Glutamatergic neuron (in vitro differentiated cells): ENCODE measurements at regions not wholly inside any gene's neighbourhood (a gene's known extent, or its start where the extent isn't known, plus 50 kb on each side); places are given as distances from the start of the nearest gene placed in this dataset.
"Not testable (repeated sequence)": the region's sequence is repeated elsewhere in the genome, so short reads cannot be mapped to it uniquely, and the experiment has no call there.

ENCODE experiments used
- DNase-seq: peaks from one replicate; pipeline ENCODE4 v3.0.0; 2022
- H3K27ac Mint-ChIP-seq: one replicate; pipeline ENCODE4 v1.8.0; 2020; ENCODE audit warnings: mild to moderate bottlenecking, mixed read lengths, inconsistent platforms; ENCODE audit not compliant: unreplicated experiment
- H3K27me3 Mint-ChIP-seq: one replicate; pipeline ENCODE4 v1.8.0; 2020; ENCODE audit warnings: mild to moderate bottlenecking, moderate library complexity, mixed read lengths, inconsistent platforms; ENCODE audit not compliant: unreplicated experiment
- H3K36me3 Mint-ChIP-seq: one replicate; pipeline ENCODE4 v1.8.0; 2020; ENCODE audit warnings: mild to moderate bottlenecking, mixed read lengths, inconsistent platforms; ENCODE audit not compliant: unreplicated experiment
- H3K4me1 Mint-ChIP-seq: one replicate; pipeline ENCODE4 v1.8.0; 2020; ENCODE audit warnings: mild to moderate bottlenecking, low read depth, mixed read lengths, inconsistent platforms; ENCODE audit not compliant: unreplicated experiment
- H3K4me3 Mint-ChIP-seq: one replicate; pipeline ENCODE4 v1.8.0; 2020; ENCODE audit warnings: mild to moderate bottlenecking, mixed read lengths, inconsistent platforms; ENCODE audit not compliant: unreplicated experiment
- H3K9me3 Mint-ChIP-seq: one replicate; pipeline ENCODE4 v1.8.0; 2020; ENCODE audit warnings: mild to moderate bottlenecking, moderate library complexity, mixed read lengths, inconsistent platforms; ENCODE audit not compliant: unreplicated experiment
- TF ChIP-seq, protein P1 (sequence below): fragments of 200-600 bp; sonication (generic); IDR thresholded peaks from one replicate; pipeline ENCODE4 v1.5.0; 2021; ENCODE audit not compliant: partially characterized antibody, unreplicated experiment

DNA sequence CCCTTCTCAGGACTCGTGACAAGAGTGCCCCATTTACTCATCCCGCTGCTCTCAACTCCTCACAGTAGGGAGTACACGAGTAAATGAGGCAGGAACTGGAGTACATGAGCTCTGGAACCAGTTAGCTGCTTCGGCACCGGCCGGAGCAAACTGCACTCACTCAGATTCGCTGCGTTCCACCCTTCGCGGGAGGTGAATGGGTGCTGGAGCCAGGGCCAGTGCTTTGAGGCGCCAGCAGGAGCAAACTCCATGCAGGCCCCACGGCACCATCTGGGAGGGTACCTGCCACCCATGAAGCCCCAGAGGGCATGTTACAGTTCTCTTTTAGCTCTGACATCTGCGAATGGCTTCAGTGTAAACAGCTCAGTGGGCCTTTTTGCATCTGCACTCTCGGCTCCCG, 315.5 kb upstream of the GK2 start:
- Mint-ChIP-seq H3K4me1 (no peaks in the 10 kb centered on the region), H3K27me3 (no peaks in the 10 kb centered on the region), H3K27ac (no peak overlapping the region), H3K36me3 (no peaks in the 10 kb centered on the region), H3K9me3 (no peaks in the 10 kb centered on the region), H3K4me3 (no peak overlapping the region)
- DNase-seq, result peak; percentile 14
- TF ChIP-seq, protein P1, sequence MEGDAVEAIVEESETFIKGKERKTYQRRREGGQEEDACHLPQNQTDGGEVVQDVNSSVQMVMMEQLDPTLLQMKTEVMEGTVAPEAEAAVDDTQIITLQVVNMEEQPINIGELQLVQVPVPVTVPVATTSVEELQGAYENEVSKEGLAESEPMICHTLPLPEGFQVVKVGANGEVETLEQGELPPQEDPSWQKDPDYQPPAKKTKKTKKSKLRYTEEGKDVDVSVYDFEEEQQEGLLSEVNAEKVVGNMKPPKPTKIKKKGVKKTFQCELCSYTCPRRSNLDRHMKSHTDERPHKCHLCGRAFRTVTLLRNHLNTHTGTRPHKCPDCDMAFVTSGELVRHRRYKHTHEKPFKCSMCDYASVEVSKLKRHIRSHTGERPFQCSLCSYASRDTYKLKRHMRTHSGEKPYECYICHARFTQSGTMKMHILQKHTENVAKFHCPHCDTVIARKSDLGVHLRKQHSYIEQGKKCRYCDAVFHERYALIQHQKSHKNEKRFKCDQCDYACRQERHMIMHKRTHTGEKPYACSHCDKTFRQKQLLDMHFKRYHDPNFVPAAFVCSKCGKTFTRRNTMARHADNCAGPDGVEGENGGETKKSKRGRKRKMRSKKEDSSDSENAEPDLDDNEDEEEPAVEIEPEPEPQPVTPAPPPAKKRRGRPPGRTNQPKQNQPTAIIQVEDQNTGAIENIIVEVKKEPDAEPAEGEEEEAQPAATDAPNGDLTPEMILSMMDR, result no peak

DNA sequence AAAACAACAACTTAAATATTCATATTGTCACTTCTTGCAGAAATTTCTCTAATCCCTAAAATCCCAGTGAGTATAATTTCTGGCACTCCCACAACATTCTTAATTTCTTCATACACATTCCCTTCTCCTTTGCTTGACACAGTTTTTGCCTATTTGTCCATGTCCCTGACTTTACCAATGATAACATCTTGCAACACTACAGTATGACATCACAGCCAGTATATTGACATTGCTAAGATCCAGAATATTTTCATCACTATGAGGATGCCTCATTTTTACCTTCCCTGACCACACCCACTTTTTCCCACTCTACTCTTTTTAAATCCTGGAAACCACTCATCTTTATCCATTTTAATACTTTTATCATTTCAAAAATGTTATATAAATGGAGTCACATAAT, 292.3 kb upstream of the GK2 start:
- Mint-ChIP-seq H3K9me3 (peaks cover 5% of the 10 kb centered on the region), H3K36me3 (no peaks in the 10 kb centered on the region), H3K4me1 (no peaks in the 10 kb centered on the region), H3K4me3 (no peak overlapping the region), H3K27me3 (peaks cover 4% of the 10 kb centered on the region), H3K27ac (no peak overlapping the region)
- no peak for DNase-seq
- TF ChIP-seq, protein P1, result no peak

DNA sequence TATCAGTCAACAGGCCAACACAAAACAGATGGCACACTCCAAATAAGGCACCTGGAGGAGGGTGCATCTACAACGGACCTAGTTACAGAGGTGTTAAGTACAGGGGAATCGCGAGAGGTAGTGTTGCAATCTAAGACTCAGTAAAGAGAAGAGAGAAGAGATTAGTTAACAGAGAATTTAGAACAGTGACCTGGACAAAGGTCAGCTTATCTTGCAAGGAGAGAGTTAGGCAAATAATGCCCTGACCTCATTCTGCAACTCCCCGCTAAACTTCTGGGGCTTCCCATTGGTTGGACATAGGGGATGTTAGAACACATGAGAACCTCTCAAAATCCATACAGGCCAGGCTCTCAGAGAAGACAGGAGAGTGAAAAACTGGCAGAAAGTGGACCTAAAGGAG, 289.4 kb upstream of the GK2 start:
- Mint-ChIP-seq H3K27me3 (peaks cover 4% of the 10 kb centered on the region), H3K36me3 (peaks cover 17% of the 10 kb centered on the region), H3K4me1 (no peaks in the 10 kb centered on the region), H3K4me3 (no peak overlapping the region), H3K9me3 (peaks cover 3% of the 10 kb centered on the region), H3K27ac (no peak overlapping the region)
- no peak for DNase-seq
- TF ChIP-seq, protein P1, result no peak

DNA sequence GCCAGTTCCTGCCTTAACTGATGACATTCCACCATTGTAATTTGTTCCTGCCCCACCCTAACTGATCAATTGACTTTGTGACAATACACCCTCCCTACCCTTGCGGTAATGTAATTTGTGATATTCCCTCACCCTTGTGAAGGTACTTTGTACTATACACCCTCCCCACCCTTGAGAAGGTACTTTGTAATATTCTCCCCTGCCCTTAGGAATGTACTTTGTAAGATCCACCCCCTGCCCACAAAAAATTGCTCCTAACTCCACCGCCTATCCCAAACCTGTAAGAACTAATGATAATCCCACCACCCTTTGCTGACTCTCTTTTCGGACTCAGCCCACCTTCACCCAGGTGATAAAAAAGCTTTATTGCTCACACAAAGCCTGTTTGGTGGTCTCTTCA, 288.5 kb upstream of the GK2 start:
- not testable (repeated sequence) for H3K4me3 Mint-ChIP-seq, H3K4me1 Mint-ChIP-seq
- H3K36me3 Mint-ChIP-seq, result peaks cover 17% of the 10 kb centered on the region

DNA sequence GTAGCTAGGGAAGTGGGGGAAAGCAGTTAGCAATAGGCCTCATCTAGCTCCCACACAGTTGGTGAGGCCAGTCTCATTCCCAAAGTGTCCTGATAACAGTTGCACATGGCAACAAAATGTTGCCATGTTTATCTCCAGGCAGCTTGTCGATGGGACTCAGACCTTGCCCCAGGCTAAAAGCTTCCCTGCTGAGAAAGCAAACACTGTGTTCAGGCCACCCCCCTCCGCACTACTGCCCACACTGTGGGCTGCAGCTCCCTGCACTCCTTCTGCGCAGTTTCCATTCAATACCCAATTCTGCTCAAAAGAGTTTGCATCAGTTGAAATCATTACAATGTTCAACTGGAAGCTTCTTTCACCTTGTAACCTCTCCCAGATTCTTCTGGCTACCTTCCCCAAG, 287.8 kb upstream of the GK2 start:
- H3K4me1 Mint-ChIP-seq, result no peaks in the 10 kb centered on the region
- no peak for DNase-seq
- peaks cover 17% of the 10 kb centered on the region for H3K36me3 Mint-ChIP-seq
- peaks cover 4% of the 10 kb centered on the region for H3K27me3 Mint-ChIP-seq
- TF ChIP-seq, protein P1, result no peak
- H3K27ac Mint-ChIP-seq, result no peak overlapping the region
- H3K4me3 Mint-ChIP-seq, result no peak overlapping the region
- peaks cover 3% of the 10 kb centered on the region for H3K9me3 Mint-ChIP-seq

More for the DNA sequence above, 288.5 kb upstream of the GK2 start:
- not testable (repeated sequence) for H3K9me3 Mint-ChIP-seq, DNase-seq, H3K27me3 Mint-ChIP-seq, H3K27ac Mint-ChIP-seq

DNA sequence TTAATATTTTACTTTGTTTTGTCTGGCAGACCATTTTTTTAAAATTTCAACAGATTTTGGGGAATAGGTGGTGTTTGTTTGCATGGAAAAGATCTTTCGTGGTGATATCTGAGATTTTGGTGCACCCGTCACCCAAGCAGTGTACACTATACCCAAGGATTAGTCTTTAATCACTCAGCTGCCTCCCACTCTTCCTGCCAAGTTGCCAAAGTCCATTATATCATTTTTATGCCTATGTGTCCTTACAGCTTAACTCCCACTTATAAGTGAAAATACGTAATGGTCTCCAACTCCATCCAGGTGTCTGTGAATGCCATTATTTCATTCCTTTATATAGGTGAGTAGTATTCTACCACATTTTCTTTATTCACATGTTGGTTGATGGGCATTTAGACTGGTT, 281.7 kb upstream of the GK2 start:
- no peak overlapping the region for H3K27ac Mint-ChIP-seq
- no peak for DNase-seq
- no peak overlapping the region for H3K4me3 Mint-ChIP-seq
- TF ChIP-seq, protein P1, result no peak
- H3K36me3 Mint-ChIP-seq, result peaks cover 11% of the 10 kb centered on the region
- H3K27me3 Mint-ChIP-seq, result peaks cover 2% of the 10 kb centered on the region
- H3K9me3 Mint-ChIP-seq, result peaks cover 1% of the 10 kb centered on the region
- peaks cover 9% of the 10 kb centered on the region for H3K4me1 Mint-ChIP-seq
